ENCODE measurements at regions not wholly inside any gene's neighbourhood (a gene's known extent, or its start where the extent isn't known, plus 50 kb on each side); places are given as distances from the start of the nearest gene placed in this dataset.

DNA sequence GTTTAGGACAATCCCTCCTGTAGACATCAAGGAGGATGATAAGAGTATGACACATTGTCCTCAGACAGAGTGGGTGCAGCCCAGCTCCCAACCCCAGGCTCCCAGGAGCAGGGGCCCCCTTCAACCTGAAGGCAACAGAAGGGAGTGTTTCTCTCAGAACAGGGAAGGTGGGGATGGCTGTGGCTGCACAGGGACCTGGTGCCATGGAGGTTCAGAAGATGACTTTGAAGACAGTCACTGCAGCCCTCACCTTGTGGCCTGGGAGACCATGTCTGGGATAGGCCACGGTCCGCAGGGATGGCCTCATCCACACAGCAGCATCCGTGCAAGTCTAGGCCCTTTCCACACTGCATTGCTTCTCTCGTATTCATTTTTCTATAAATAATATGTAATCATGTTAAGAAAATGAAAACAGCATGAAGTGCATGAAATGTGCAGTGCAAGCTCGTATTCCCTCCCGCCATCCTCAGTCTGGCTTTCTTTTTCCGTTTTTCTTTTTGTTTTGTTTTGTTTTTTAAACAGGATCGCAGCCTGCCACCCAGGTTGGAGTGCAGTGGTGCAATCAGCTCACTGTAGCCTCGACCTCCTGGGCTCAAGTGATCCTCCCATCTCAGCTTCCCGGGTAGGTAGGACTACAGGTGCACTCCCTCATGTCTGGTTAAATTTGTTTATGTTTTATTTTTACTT lies 71.1 kb downstream of the METRNL start:
- peaks cover 19% of the 10 kb centered on the region; the same call in 1 of the 2 replicates for H3K27me3 ChIP-seq (ENCODE audit: low read length)
- BruUV-seq (replicated peaks) = no TSS peak
- H3F3A ChIP-seq (ENCODE audit: low read length, unreplicated experiment) = no peaks in the 10 kb centered on the region
- CTCF ChIA-PET = no interaction called here
- H3K4me2 ChIP-seq (ENCODE audit: low read length) = no peak overlapping the region
- intact Hi-C loops (cut with micrococcal nuclease) = no loop called here
- no peaks in the 10 kb centered on the region for H3K4me1 ChIP-seq (ENCODE audit: insufficient read depth, low read length)
- POLR2A ChIA-PET (ENCODE audit: unreplicated experiment) = no interaction called here
- H4K20me1 ChIP-seq (ENCODE audit: low read length) = no peaks in the 10 kb centered on the region
- H3K4me3 ChIP-seq (ENCODE audit: low read length) = no peak overlapping the region
- H3K79me2 ChIP-seq (ENCODE audit: low read length) = no peaks in the 10 kb centered on the region
- H3K27ac ChIP-seq (ENCODE audit: low read length) = no peak overlapping the region
- no peak overlapping the region for H3K9ac ChIP-seq (ENCODE audit: low read length)
- no peak overlapping the region for H2AFZ ChIP-seq (ENCODE audit: low read length)
- ATAC-seq (no peak), DNase-seq (no peak)
- no peaks in the 10 kb centered on the region for H3K9me3 ChIP-seq (ENCODE audit: low read length)
- no peaks in the 10 kb centered on the region for H3K36me3 ChIP-seq (ENCODE audit: low read depth, low read length)
- TF ChIP-seq EZH2 (IDR thresholded peaks at IDR 0.05; ENCODE audit: low read length, unreplicated experiment) (no peak), EZH2phosphoT487 (IDR thresholded peaks at IDR 0.05; ENCODE audit: borderline replicate concordance, low read length) (no peak)
- TF ChIP-seq, protein P1, sequence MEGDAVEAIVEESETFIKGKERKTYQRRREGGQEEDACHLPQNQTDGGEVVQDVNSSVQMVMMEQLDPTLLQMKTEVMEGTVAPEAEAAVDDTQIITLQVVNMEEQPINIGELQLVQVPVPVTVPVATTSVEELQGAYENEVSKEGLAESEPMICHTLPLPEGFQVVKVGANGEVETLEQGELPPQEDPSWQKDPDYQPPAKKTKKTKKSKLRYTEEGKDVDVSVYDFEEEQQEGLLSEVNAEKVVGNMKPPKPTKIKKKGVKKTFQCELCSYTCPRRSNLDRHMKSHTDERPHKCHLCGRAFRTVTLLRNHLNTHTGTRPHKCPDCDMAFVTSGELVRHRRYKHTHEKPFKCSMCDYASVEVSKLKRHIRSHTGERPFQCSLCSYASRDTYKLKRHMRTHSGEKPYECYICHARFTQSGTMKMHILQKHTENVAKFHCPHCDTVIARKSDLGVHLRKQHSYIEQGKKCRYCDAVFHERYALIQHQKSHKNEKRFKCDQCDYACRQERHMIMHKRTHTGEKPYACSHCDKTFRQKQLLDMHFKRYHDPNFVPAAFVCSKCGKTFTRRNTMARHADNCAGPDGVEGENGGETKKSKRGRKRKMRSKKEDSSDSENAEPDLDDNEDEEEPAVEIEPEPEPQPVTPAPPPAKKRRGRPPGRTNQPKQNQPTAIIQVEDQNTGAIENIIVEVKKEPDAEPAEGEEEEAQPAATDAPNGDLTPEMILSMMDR (conservative IDR thresholded peaks at IDR 0.05; ENCODE audit: low read depth, low read length) = no peak
- no peaks in the 10 kb centered on the region for H3K9me2 ChIP-seq (replicated peaks; ENCODE audit: low read length)

- no peak for TF ChIP-seq EZH2phosphoT487 (IDR thresholded peaks at IDR 0.05; ENCODE audit: borderline replicate concordance, low read length)
- TF ChIP-seq, protein P1 (conservative IDR thresholded peaks at IDR 0.05; ENCODE audit: low read depth, low read length) = no peak
- no peak for TF ChIP-seq EZH2 (IDR thresholded peaks at IDR 0.05; ENCODE audit: low read length, unreplicated experiment)
- Histone ChIP-seq H3K79me2 (ENCODE audit: low read length) (no peaks in the 10 kb centered on the region), H3K4me1 (ENCODE audit: insufficient read depth, low read length) (no peaks in the 10 kb centered on the region), H3K27me3 (ENCODE audit: low read length) (peaks cover 18% of the 10 kb centered on the region; the same call in 1 of the 2 replicates), H2AFZ (ENCODE audit: low read length) (no peak overlapping the region), H3K4me2 (ENCODE audit: low read length) (no peak overlapping the region), H3K27ac (ENCODE audit: low read length) (no peak overlapping the region), H3F3A (ENCODE audit: low read length, unreplicated experiment) (no peaks in the 10 kb centered on the region), H4K20me1 (ENCODE audit: low read length) (no peaks in the 10 kb centered on the region), H3K9ac (ENCODE audit: low read length) (no peak overlapping the region), H3K36me3 (ENCODE audit: low read depth, low read length) (no peaks in the 10 kb centered on the region), H3K9me3 (ENCODE audit: low read length) (no peaks in the 10 kb centered on the region), H3K4me3 (ENCODE audit: low read length) (no peak overlapping the region), H3K9me2 (replicated peaks; ENCODE audit: low read length) (no peaks in the 10 kb centered on the region)
- intact Hi-C loops (cut with micrococcal nuclease) = no loop called here
- ATAC-seq (no peak), DNase-seq (no peak)
- BruUV-seq (replicated peaks) = no TSS peak
- CTCF ChIA-PET = no interaction called here
- POLR2A ChIA-PET (ENCODE audit: unreplicated experiment) = no interaction called here
These were observed 71.6 kb downstream of the METRNL start for GRCh38 chr17:83151056-83151441.

DNA sequence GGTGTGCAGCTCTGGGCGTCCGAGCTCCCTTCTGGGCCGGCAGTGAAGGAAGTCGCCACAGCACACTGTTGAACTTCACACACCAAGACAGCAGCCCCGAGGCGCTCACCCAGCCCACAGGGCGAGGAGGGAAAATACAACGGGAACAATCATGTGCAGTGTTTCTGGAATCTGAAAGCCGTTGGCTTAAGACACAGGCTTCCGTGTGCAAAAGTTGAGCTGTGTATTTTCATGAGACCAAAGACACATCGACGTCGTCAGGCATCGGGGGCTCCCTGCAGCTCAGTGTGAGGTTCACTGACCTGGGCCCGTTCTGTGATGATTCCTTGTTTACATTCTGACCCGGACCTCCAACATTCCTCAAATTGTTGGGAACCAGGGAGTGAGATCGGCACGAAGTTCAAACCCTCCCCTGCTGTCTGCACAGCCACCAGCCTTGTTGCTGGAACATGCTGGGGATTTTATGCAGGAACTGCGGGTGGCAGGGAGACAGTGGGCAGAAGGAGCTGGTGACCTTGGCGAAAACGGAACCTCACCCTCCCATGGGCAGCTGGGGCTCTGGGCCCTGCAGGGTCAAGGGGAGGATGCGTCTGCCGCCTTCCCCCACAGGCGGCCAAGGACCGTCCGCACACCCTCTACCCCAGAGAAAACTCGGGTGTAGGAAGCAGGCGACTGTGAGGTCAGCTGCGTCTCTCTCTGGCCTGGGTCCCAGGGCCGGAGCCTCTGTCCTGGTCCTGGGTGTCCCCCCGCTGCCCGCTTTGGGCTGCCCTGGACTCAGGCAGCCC lies 72.2 kb downstream of the METRNL start:
- Histone ChIP-seq H3K9me2 (replicated peaks; ENCODE audit: low read length) (no peaks in the 10 kb centered on the region), H3F3A (ENCODE audit: low read length, unreplicated experiment) (no peaks in the 10 kb centered on the region), H3K4me2 (ENCODE audit: low read length) (no peak overlapping the region), H3K27ac (ENCODE audit: low read length) (no peak overlapping the region), H3K27me3 (ENCODE audit: low read length) (peaks cover 14% of the 10 kb centered on the region; the same call in 1 of the 2 replicates), H3K79me2 (ENCODE audit: low read length) (no peaks in the 10 kb centered on the region), H3K36me3 (ENCODE audit: low read depth, low read length) (no peaks in the 10 kb centered on the region), H3K4me3 (ENCODE audit: low read length) (no peak overlapping the region), H4K20me1 (ENCODE audit: low read length) (no peaks in the 10 kb centered on the region), H2AFZ (ENCODE audit: low read length) (no peak overlapping the region), H3K9me3 (ENCODE audit: low read length) (no peaks in the 10 kb centered on the region), H3K9ac (ENCODE audit: low read length) (no peak overlapping the region), H3K4me1 (ENCODE audit: insufficient read depth, low read length) (no peaks in the 10 kb centered on the region)
- ChIA-PET POLR2A (ENCODE audit: unreplicated experiment) (no interaction called here), CTCF (no interaction called here)
- no peak for DNase-seq
- no peak for TF ChIP-seq EZH2 (IDR thresholded peaks at IDR 0.05; ENCODE audit: low read length, unreplicated experiment)
- TF ChIP-seq, protein P1 (conservative IDR thresholded peaks at IDR 0.05; ENCODE audit: low read depth, low read length) = no peak
- TF ChIP-seq EZH2phosphoT487 (IDR thresholded peaks at IDR 0.05; ENCODE audit: borderline replicate concordance, low read length) = no peak
- ATAC-seq = no peak
- no TSS peak for BruUV-seq (replicated peaks)
- intact Hi-C loops (cut with micrococcal nuclease) = no loop called here

All from PC-3 (cell line).